Gastroesophageal sphincter (tissue), 3 donors: ENCODE measurements at regions not wholly inside any gene's neighbourhood (a gene's known extent, or its start where the extent isn't known, plus 50 kb on each side); places are given as distances from the start of the nearest gene placed in this dataset.

Source experiments
- EP300 ChIP-seq: sonication (generic); formaldehyde crosslinking; IDR thresholded peaks from one replicate; pipeline ENCODE4 v1.6.1; 2017; ENCODE audit warnings: antibody characterized with exemption, mild to moderate bottlenecking
- POLR2A ChIP-seq, 2 donors: fragments of 450-650 bp; IDR thresholded peaks; one replicate each; pipeline ENCODE4 v1.6.1; 2017; ENCODE audit warnings: antibody characterized with exemption in 2 of 2, mild to moderate bottlenecking in 2 of 2, moderate library complexity in 1 of 2
- POLR2AphosphoS5 ChIP-seq: sonication (generic); formaldehyde crosslinking; IDR thresholded peaks from one replicate; pipeline ENCODE4 v1.6.1; 2017; ENCODE audit warnings: antibody characterized with exemption
- TF ChIP-seq, protein P1 (sequence below), 4 experiments: fragments of 200-600 bp in 2 of 4; fragments of 450-650 bp in 2 of 4; sonication (generic) in 1 of 4; IDR thresholded peaks; one replicate each; pipeline ENCODE4 v1.5.1; 2017 to 2019; ENCODE audit warnings: antibody characterized with exemption in 4 of 4, mild to moderate bottlenecking in 2 of 4, moderate library complexity in 2 of 4

DNA sequence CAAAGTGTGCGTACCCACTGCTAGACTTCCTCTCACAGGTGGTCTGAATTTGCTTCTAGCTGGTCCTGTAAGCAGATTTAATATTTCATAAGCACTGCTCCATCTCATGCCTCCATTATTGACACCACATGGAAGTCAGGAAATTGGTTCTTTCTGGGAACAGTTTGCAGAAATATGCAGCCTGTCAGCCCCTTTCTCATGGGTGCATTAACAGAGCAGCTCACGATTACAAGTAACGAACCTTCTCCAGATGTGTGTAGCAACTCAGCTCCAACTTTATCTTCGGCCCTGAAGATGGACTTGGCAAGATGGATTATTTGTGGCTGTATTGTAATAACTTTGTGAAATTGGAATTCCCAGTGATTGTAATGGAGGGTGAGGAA lies 214.5 kb upstream of the DDHD1 start:
- TF ChIP-seq, protein P1, sequence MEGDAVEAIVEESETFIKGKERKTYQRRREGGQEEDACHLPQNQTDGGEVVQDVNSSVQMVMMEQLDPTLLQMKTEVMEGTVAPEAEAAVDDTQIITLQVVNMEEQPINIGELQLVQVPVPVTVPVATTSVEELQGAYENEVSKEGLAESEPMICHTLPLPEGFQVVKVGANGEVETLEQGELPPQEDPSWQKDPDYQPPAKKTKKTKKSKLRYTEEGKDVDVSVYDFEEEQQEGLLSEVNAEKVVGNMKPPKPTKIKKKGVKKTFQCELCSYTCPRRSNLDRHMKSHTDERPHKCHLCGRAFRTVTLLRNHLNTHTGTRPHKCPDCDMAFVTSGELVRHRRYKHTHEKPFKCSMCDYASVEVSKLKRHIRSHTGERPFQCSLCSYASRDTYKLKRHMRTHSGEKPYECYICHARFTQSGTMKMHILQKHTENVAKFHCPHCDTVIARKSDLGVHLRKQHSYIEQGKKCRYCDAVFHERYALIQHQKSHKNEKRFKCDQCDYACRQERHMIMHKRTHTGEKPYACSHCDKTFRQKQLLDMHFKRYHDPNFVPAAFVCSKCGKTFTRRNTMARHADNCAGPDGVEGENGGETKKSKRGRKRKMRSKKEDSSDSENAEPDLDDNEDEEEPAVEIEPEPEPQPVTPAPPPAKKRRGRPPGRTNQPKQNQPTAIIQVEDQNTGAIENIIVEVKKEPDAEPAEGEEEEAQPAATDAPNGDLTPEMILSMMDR (IDR thresholded peaks at IDR 0.05): no peak
- TF ChIP-seq POLR2AphosphoS5 (no peak), POLR2A (IDR thresholded peaks at IDR 0.05) (no peak), EP300 (no peak)
